ENCODE measurements at regions not wholly inside any gene's neighbourhood (a gene's known extent, or its start where the extent isn't known, plus 50 kb on each side); places are given as distances from the start of the nearest gene placed in this dataset.

DNA sequence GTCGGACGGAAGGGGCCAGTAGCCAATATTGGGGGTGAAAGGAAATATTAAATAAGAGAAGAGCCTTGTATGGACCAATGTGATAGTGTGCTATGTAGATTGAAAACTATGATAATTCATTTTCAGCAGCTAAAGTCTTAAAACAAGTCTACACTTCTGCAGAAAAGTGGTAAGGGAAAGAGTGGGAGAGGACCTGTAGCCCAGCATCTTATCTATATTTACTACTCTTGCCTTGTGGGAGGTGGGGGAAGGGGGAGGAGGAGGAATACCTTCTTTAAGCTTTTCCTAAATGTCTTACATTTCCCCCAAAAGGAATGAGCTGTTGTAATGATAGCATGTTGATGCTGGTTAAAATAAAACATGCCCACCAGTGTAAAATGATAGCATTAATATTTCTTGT lies 220.0 kb upstream of the SPRY1 start:
- Histone ChIP-seq H3K9me3 (ENCODE audit: low read length) (no peaks in the 10 kb centered on the region), H3K27ac (ENCODE audit: low read length) (no peak overlapping the region), H3K4me2 (ENCODE audit: low read length) (no peak overlapping the region), H2AFZ (ENCODE audit: low read depth, low read length) (no peak overlapping the region), H3K9me2 (ENCODE audit: insufficient read depth, low read length) (no peaks in the 10 kb centered on the region), H3K36me3 (ENCODE audit: insufficient read depth, low read length) (no peaks in the 10 kb centered on the region), H3F3A (ENCODE audit: insufficient read depth, low read length, poor library complexity, severe bottlenecking) (no peaks in the 10 kb centered on the region), H3K4me3 (ENCODE audit: low read length) (no peak overlapping the region), H3K79me2 (replicated peaks; ENCODE audit: insufficient read depth, low read length) (no peaks in the 10 kb centered on the region), H4K20me1 (ENCODE audit: insufficient read depth) (no peaks in the 10 kb centered on the region), H3K9ac (ENCODE audit: low read length) (no peak overlapping the region), H3K27me3 (ENCODE audit: insufficient read depth, low read depth, low read length) (no peaks in the 10 kb centered on the region)
- no peak for TF ChIP-seq POLR2AphosphoS5 (IDR thresholded peaks at IDR 0.05)
- TF ChIP-seq MXI1 (conservative IDR thresholded peaks at IDR 0.05; ENCODE audit: poor library complexity, severe bottlenecking) = no peak
- no peak for TF ChIP-seq RAD21 (conservative IDR thresholded peaks at IDR 0.05)
- TF ChIP-seq TAF1 (IDR thresholded peaks at IDR 0.05; ENCODE audit: low read depth) = no peak
- TF ChIP-seq, protein P1, sequence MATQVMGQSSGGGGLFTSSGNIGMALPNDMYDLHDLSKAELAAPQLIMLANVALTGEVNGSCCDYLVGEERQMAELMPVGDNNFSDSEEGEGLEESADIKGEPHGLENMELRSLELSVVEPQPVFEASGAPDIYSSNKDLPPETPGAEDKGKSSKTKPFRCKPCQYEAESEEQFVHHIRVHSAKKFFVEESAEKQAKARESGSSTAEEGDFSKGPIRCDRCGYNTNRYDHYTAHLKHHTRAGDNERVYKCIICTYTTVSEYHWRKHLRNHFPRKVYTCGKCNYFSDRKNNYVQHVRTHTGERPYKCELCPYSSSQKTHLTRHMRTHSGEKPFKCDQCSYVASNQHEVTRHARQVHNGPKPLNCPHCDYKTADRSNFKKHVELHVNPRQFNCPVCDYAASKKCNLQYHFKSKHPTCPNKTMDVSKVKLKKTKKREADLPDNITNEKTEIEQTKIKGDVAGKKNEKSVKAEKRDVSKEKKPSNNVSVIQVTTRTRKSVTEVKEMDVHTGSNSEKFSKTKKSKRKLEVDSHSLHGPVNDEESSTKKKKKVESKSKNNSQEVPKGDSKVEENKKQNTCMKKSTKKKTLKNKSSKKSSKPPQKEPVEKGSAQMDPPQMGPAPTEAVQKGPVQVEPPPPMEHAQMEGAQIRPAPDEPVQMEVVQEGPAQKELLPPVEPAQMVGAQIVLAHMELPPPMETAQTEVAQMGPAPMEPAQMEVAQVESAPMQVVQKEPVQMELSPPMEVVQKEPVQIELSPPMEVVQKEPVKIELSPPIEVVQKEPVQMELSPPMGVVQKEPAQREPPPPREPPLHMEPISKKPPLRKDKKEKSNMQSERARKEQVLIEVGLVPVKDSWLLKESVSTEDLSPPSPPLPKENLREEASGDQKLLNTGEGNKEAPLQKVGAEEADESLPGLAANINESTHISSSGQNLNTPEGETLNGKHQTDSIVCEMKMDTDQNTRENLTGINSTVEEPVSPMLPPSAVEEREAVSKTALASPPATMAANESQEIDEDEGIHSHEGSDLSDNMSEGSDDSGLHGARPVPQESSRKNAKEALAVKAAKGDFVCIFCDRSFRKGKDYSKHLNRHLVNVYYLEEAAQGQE (IDR thresholded peaks at IDR 0.05; ENCODE audit: borderline replicate concordance) = no peak
- TF ChIP-seq SMC3 (conservative IDR thresholded peaks at IDR 0.05; ENCODE audit: poor library complexity) = no peak
- TF ChIP-seq, protein P2, sequence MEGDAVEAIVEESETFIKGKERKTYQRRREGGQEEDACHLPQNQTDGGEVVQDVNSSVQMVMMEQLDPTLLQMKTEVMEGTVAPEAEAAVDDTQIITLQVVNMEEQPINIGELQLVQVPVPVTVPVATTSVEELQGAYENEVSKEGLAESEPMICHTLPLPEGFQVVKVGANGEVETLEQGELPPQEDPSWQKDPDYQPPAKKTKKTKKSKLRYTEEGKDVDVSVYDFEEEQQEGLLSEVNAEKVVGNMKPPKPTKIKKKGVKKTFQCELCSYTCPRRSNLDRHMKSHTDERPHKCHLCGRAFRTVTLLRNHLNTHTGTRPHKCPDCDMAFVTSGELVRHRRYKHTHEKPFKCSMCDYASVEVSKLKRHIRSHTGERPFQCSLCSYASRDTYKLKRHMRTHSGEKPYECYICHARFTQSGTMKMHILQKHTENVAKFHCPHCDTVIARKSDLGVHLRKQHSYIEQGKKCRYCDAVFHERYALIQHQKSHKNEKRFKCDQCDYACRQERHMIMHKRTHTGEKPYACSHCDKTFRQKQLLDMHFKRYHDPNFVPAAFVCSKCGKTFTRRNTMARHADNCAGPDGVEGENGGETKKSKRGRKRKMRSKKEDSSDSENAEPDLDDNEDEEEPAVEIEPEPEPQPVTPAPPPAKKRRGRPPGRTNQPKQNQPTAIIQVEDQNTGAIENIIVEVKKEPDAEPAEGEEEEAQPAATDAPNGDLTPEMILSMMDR (IDR thresholded peaks at IDR 0.05; ENCODE audit: poor library complexity, severe bottlenecking) = no peak
- TF ChIP-seq EP300 (conservative IDR thresholded peaks at IDR 0.05; ENCODE audit: poor library complexity, severe bottlenecking) = no peak
- no peak for TF ChIP-seq EZH2 (IDR thresholded peaks at IDR 0.05; ENCODE audit: borderline replicate concordance, insufficient read depth, low read length, poor library complexity, severe bottlenecking)

DNA sequence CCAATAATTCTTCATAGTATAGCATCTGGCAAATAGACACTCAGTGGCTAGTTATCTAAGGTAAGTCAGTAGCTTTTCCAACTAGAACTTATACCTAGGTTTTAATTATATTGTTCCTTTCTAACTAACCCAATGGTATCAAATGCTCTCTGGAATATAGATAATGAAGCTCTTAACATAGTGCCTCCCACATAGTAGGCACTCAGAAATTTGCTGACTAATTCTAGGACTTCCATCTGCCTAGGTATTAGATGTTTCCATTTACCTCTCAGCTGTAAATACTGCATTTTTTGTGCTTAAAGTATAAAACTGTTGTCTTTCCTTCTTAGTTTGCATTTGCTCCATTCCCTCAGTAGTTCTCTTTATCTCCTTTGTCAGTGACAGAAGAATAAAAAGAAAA lies 214.3 kb upstream of the SPRY1 start:
- H2AFZ ChIP-seq (ENCODE audit: low read depth, low read length) = no peak overlapping the region
- H4K20me1 ChIP-seq (ENCODE audit: insufficient read depth) = no peaks in the 10 kb centered on the region
- H3K4me3 ChIP-seq (ENCODE audit: low read length) = no peak overlapping the region
- no peaks in the 10 kb centered on the region for H3K36me3 ChIP-seq (ENCODE audit: insufficient read depth, low read length)
- H3K79me2 ChIP-seq (replicated peaks; ENCODE audit: insufficient read depth, low read length) = no peaks in the 10 kb centered on the region
- no peak overlapping the region for H3K27ac ChIP-seq (ENCODE audit: low read length)
- no peaks in the 10 kb centered on the region for H3K9me3 ChIP-seq (ENCODE audit: low read length)
- H3K9me2 ChIP-seq (ENCODE audit: insufficient read depth, low read length) = no peaks in the 10 kb centered on the region
- H3K9ac ChIP-seq (ENCODE audit: low read length) = no peak overlapping the region
- TF ChIP-seq POLR2AphosphoS5 (IDR thresholded peaks at IDR 0.05) (no peak), EZH2 (IDR thresholded peaks at IDR 0.05; ENCODE audit: borderline replicate concordance, insufficient read depth, low read length, poor library complexity, severe bottlenecking) (no peak), MXI1 (conservative IDR thresholded peaks at IDR 0.05; ENCODE audit: poor library complexity, severe bottlenecking) (no peak), RAD21 (conservative IDR thresholded peaks at IDR 0.05) (no peak), TAF1 (IDR thresholded peaks at IDR 0.05; ENCODE audit: low read depth) (no peak), EP300 (conservative IDR thresholded peaks at IDR 0.05; ENCODE audit: poor library complexity, severe bottlenecking) (no peak), SMC3 (conservative IDR thresholded peaks at IDR 0.05; ENCODE audit: poor library complexity) (no peak)
- TF ChIP-seq, protein P1 (IDR thresholded peaks at IDR 0.05; ENCODE audit: borderline replicate concordance) = no peak
- TF ChIP-seq, protein P2 (IDR thresholded peaks at IDR 0.05; ENCODE audit: poor library complexity, severe bottlenecking) = no peak
- no peaks in the 10 kb centered on the region for H3F3A ChIP-seq (ENCODE audit: insufficient read depth, low read length, poor library complexity, severe bottlenecking)
- no peaks in the 10 kb centered on the region for H3K27me3 ChIP-seq (ENCODE audit: insufficient read depth, low read depth, low read length)
- no peak overlapping the region for H3K4me2 ChIP-seq (ENCODE audit: low read length)
